AG08396 (cell line): ENCODE measurements at regions not wholly inside any gene's neighbourhood (a gene's known extent, or its start where the extent isn't known, plus 50 kb on each side); places are given as distances from the start of the nearest gene placed in this dataset.
A peak's percentile ranks its signal among the peaks of the same experiment; 100 is the strongest.
"Not testable (repeated sequence)": the region's sequence is repeated elsewhere in the genome, so short reads cannot be mapped to it uniquely, and the experiment has no call there.

Experiments
- DNase-seq: peaks from one replicate; pipeline ENCODE4 v3.0.0; 2012; ENCODE audit warnings: low spot score, mixed read lengths

GRCh38 chrX:13476384-13476783 is 93.0 kb upstream of the EGFL6 start:
- DNase-seq: no peak

- no peak for DNase-seq
These were observed 95.3 kb upstream of the EGFL6 start for GRCh38 chrX:13474164-13474516.

- no peak for DNase-seq
These were observed 95.8 kb upstream of the EGFL6 start for GRCh38 chrX:13473442-13474163.

- DNase-seq: no peak
These were observed 96.4 kb upstream of the EGFL6 start for GRCh38 chrX:13472975-13473374.

GRCh38 chrX:13471269-13471668 is 98.1 kb upstream of the EGFL6 start:
- DNase-seq: no peak

DNA sequence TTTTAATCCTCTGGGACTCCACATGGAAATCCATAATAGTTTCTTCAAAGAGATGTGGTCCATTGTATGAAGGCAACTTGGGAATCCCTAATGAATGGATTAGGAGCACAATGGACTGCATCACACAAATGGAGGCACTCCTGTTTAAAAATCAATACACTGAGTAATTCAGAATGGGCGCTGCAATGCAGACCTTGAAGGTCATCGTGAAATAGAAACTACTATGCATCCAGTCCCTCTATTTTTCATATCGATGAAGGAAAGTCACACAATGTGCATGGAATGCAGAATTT is 98.8 kb upstream of the EGFL6 start:
- DNase-seq: no peak

GRCh38 chrX:13469963-13470684 is 99.3 kb upstream of the EGFL6 start:
- DNase-seq: peak; percentile 25

GRCh38 chrX:13468096-13468495 is 101.3 kb upstream of the EGFL6 start:
- DNase-seq: no peak

- DNase-seq: no peak
These were observed 102.2 kb upstream of the EGFL6 start for GRCh38 chrX:13467243-13467642.

DNA sequence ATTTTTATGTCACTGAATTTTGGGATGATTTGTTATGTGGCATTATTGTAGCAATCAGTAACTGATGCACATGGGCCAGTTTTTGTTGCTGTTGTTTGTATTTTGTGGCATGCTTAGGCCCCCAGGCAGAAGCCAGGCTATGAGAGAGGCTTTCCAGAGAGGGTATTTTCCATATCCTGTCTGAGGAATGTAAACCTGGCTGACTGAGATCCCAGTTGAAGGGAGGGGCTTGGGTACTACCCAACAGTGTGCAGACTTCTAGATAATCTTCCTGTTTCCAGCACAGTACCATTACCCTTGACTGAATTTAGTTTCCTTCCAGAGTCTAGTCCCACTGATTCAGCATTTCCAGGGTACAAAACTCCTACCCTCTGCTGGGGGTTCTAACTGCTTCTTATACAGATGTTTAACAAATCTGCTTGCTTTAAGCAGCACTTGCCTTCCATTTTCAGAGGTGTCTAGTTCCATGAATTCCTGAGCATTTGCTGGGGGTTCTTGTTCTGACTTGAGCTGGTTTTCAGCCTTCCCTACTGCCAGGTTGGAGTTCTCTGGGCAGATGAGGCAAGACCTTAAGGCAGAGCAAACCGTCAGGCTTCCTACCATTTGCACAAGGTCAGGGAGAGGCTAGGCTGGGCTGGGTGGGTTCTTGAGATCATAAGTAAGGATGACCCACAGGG is 104.7 kb upstream of the EGFL6 start:
- DNase-seq: no peak

- DNase-seq: peak; percentile 29
These were observed 105.8 kb upstream of the EGFL6 start for GRCh38 chrX:13463608-13464007.

- DNase-seq: no peak
These were observed 117.1 kb upstream of the EGFL6 start for GRCh38 chrX:13452283-13452682.

- no peak for DNase-seq
These were observed 120.0 kb upstream of the EGFL6 start for GRCh38 chrX:13449441-13449840.

GRCh38 chrX:13448941-13449340 is 120.5 kb upstream of the EGFL6 start:
- no peak for DNase-seq

DNA sequence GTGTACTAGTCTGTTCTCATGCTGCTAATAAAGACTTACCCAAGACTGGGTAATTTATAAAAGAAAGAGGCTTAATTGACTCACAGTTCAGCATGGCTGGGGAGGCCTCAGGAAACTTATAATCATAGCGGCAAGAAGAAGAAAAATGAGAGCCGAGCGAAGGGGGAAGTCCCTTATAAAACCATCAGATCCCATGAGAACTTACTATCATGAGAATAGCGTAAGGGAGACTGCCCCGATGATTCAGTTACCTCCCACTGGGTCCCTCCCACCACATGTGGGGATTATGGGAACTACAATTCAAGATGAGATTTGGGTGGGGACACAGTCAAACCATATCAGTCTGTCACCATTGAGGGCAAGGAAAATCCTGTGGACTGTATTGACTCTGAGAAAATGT is 121.8 kb upstream of the ATXN3L start:
- DNase-seq: not testable (repeated sequence)

DNA sequence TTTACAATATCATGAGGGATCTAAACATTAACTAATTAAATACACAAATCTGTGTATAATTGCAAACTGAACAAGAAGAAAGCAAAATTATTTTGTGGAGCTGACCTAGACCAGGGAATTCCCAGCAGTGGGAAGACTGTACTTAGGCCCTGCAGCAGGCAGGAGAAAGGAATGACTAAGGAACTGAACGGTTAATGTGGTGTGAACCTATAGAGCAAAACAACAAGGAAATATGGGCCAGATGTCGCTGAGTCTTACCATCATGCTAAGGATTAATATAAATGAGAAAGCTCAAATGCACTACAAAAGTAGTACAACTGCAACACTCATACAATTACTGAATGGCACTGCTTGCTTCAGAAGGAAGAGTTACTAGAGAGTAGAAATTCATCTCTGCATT is 120.3 kb upstream of the ATXN3L start:
- no peak for DNase-seq

GRCh38 chrX:13433298-13433605 is 113.4 kb upstream of the ATXN3L start:
- DNase-seq: no peak

DNA sequence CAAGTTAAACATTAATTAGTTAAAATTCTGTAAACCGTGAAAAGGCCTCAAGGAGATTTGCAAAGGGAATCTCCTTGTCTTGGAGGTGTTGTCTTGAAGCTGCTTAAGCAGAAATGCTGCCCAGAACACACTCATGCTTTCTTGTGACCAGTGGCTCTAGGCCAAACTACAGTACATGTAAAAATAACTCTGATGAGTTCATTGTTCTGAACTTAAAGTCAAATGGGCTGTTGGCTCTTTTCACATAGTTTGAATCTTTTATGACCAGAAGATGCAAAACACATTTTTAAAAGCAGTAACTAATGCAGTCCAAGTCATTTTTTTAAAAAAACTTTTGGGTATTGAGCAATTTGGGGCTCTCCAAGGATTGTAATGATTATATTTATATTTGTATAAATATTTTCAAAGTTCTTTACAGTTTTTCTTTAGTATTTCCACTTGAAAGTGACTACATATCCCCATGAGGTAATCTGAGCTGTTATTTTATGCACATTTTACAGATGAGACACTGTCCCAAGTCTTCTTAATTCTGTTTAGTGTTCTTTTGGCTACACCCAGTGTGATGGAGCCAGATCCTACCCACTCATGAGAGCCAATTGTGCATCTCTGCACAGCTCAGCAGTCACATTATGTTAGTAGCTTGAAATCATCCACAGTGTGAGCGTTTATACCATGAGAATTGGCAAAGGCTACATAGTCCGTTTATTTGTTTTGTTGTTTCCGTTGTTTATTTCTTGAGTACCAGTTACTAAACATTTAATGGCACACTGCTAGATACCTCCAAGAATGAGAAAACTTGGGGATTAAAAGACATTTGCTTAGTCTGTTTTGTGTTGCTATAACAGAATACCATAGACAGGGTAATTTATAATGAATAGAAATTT is 112.8 kb upstream of the ATXN3L start:
- DNase-seq: peak; percentile 58

GRCh38 chrX:13430136-13430827 is 110.4 kb upstream of the ATXN3L start:
- DNase-seq: no peak

DNA sequence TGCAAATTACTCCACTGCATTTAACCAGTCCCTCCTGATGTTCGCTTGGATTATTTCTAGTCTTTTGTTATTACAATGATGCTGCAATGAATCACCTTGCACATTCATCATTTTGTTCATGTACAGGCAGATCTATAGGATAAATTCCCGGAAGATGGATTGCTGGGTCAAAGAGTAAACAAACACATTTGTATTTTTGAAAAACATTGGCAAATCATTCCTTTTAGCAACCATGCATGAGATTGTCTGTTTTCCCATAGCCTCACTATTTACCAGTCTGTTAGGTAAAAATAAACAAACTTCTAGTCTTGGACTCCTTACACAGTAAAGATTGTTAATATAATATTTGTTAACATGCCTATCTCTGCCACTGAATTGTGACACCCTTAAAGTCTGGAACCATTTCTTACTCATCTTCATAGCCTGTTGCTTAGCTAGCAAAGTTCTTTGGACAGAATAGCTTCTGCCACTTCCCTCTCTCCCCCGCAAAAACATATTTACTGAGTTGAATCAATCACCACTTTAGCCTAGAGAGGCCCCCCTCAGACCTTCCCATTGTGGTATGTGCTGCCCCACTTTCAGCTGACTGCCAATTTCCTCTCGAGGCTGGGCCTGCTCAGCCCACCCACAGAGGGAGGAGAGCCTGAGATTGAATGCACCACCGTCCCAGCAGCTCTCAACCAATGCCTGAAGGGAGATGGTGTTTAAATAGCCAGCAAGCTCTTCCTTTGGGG is 108.4 kb upstream of the ATXN3L start:
- no peak for DNase-seq

DNA sequence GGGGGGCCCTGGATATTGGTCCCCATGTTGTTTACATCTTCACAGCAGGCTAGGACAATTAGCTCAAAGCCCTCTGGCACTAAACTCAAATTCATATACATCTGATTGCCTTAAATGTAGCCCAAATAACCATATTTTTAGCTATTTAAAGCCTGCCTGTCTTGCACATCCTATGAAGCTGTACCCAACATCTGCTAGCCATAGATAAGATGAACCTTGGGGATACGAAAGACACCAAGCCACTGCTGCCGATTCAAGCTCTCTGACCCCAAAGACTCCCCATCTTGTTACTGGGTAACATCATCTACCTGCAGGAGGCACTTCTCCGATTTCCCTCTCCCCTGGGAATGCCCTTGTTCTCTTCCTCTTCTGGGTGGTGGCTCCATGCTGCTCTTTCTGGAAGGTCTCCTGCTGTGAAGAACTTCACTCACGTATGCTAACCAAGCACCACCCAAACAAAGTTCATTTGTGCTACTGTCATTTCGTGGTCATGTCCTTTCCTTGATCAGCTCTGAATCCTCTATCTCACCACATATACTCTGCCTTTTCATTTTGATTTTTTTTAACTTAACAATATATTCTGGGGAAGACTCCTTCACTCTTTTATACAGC is 107.7 kb upstream of the ATXN3L start:
- DNase-seq: no peak
